SW 1271 (cell line): ENCODE measurements at regions not wholly inside any gene's neighbourhood (a gene's known extent, or its start where the extent isn't known, plus 50 kb on each side); places are given as distances from the start of the nearest gene placed in this dataset.

Experiments used
- DNase-seq, 2 experiments: peaks; one replicate each; lab custom pipeline; 2025; lab: John Stamatoyannopoulos, UW

GRCh38 chr3:115332998-115333397 lies 185.9 kb upstream of the ZBTB20 start:
- DNase-seq = no peak

GRCh38 chr3:115336836-115337235 lies 189.7 kb upstream of the ZBTB20 start:
- DNase-seq = no peak

GRCh38 chr3:115340586-115340985 lies 193.5 kb upstream of the ZBTB20 start:
- no peak for DNase-seq

- DNase-seq = peak in 1 of 2 experiments; percentile 56
Measured at GRCh38 chr3:115341208-115341607, 194.1 kb upstream of the ZBTB20 start.

GRCh38 chr3:115347737-115348136 lies 200.6 kb upstream of the ZBTB20 start:
- DNase-seq = no peak

- DNase-seq = no peak
Measured at GRCh38 chr3:115348412-115348811, 201.3 kb upstream of the ZBTB20 start.

GRCh38 chr3:115348951-115349745 lies 202.1 kb upstream of the ZBTB20 start:
- no peak for DNase-seq

- no peak for DNase-seq
Measured at GRCh38 chr3:115350606-115351005, 203.5 kb upstream of the ZBTB20 start.

GRCh38 chr3:115351193-115351592 lies 204.1 kb upstream of the ZBTB20 start:
- no peak for DNase-seq

GRCh38 chr3:115354010-115354409 lies 206.9 kb upstream of the ZBTB20 start:
- DNase-seq = no peak

- DNase-seq = no peak
Measured at GRCh38 chr3:115357456-115357855, 210.4 kb upstream of the ZBTB20 start.

- DNase-seq = no peak
Measured at GRCh38 chr3:115359536-115359935, 212.4 kb upstream of the ZBTB20 start.

- DNase-seq = no peak
Measured at GRCh38 chr3:115361806-115362205, 214.7 kb upstream of the ZBTB20 start.

GRCh38 chr3:115363071-115363470 lies 216.0 kb upstream of the ZBTB20 start:
- DNase-seq = no peak

- no peak for DNase-seq
Measured at GRCh38 chr3:115369021-115369420, 221.9 kb upstream of the ZBTB20 start.

- no peak for DNase-seq
Measured at GRCh38 chr3:115375362-115375761, 228.3 kb upstream of the ZBTB20 start.

- DNase-seq = no peak
Measured at GRCh38 chr3:115380883-115381572, 233.9 kb upstream of the ZBTB20 start.

- DNase-seq = no peak
Measured at GRCh38 chr3:115381573-115381912, 234.5 kb upstream of the ZBTB20 start.

GRCh38 chr3:115381931-115382330 lies 234.8 kb upstream of the ZBTB20 start:
- DNase-seq = no peak

- no peak for DNase-seq
Measured at GRCh38 chr3:115384381-115384780, 237.3 kb upstream of the ZBTB20 start.

- no peak for DNase-seq
Measured at GRCh38 chr3:115385774-115386730, 237.3 kb upstream of the GAP43 start.

- no peak for DNase-seq
Measured at GRCh38 chr3:115388166-115388565, 235.1 kb upstream of the GAP43 start.
